HepG2 (cell line): ENCODE measurements at regions not wholly inside any gene's neighbourhood (a gene's known extent, or its start where the extent isn't known, plus 50 kb on each side); places are given as distances from the start of the nearest gene placed in this dataset.

Experiments used
- ATAC-seq: fragments of 200-7000 bp; cut with Tn5 transposase; 3 replicates; pipeline ENCODE4 v1.9.1; 2020; ENCODE audit warnings: mild to moderate bottlenecking, moderate library complexity
- BruUV-seq: library from RNA; stranded (reverse); fragments of 400-500 nt; replicated peaks from 2 replicates; lab custom pipeline; 2021; lab: Mats Ljungman, UMichigan
- CTCF ChIA-PET: fragments of 300-600 bp; formaldehyde crosslinking; extraction: SDS; loops from one replicate; lab custom pipeline; 2021; ENCODE audit warnings: low total read pairs, inconsistent platforms, low intra/inter-chr PET ratio; lab: Yijun Ruan, JAX
- POLR2A ChIA-PET: fragments of 350-600 bp; sonication (Branson Sonifier 250); formaldehyde crosslinking; loops from one replicate; lab custom pipeline; 2020; ENCODE audit warnings: antibody characterized with exemption, inconsistent platforms; lab: Yijun Ruan, JAX
- DNase-seq: peaks from one replicate; pipeline ENCODE4 v3.0.0-alpha.2; 2015; ENCODE audit warnings: low spot score
- FAIRE-seq: peaks from 3 replicates; lab custom pipeline; 2011; peaks lifted over from hg19 to GRCh38; lab: Jason Lieb, UNC
- H2AFZ ChIP-seq: one replicate; pipeline ENCODE4 v1.6.1; 2011; ENCODE audit warnings: low read length, inconsistent platforms
- H3K27ac ChIP-seq: fragments of 300-600 bp; 3 replicates; pipeline ENCODE4 v1.8.0; 2011; ENCODE audit warnings: mixed run types, mild to moderate bottlenecking, mixed read lengths, low read length, inconsistent platforms; ENCODE audit not compliant: insufficient read depth; ENCODE audit errors: extremely low read length
- H3K27me3 ChIP-seq, 2 experiments: fragments of 200-600 bp in 1 of 2; 2 replicates in 1 of 2; 3 replicates in 1 of 2; pipeline versions ENCODE4 v1.6.0 to v1.8.0; 2011; ENCODE audit warnings: low read length in 2 of 2, mild to moderate bottlenecking in 2 of 2, moderate library complexity in 2 of 2, inconsistent platforms in 1 of 2; ENCODE audit not compliant: insufficient read depth in 2 of 2, control insufficient read depth in 1 of 2
- H3K36me3 ChIP-seq, 2 experiments: fragments of 200-600 bp in 1 of 2; replicated peaks in 1 of 2; 2 replicates in 1 of 2; 3 replicates in 1 of 2; pipeline versions ENCODE4 v1.5.1 to v1.8.0; 2011; ENCODE audit warnings: low read length in 2 of 2, inconsistent platforms in 1 of 2; ENCODE audit not compliant: insufficient read depth in 2 of 2, control insufficient read depth in 1 of 2
- H3K4me1 ChIP-seq: 2 replicates; pipeline ENCODE4 v1.5.1; 2012; ENCODE audit warnings: low read length, inconsistent platforms; ENCODE audit not compliant: insufficient read depth
- H3K4me2 ChIP-seq: 2 replicates; pipeline ENCODE4 v1.6.0; 2011; ENCODE audit warnings: low read depth, low read length, inconsistent platforms
- H3K4me3 ChIP-seq, 3 experiments: fragments of 200-600 bp in 1 of 3; sonication (generic), shearing (Covaris generic) in 1 of 3; replicated peaks in 1 of 3; 2 replicates each; pipeline ENCODE4 v1.5.1; 2011 to 2016; ENCODE audit warnings: low read length in 3 of 3, inconsistent platforms in 2 of 3, low read depth in 2 of 3, mild to moderate bottlenecking in 2 of 3, control low read depth in 1 of 3, mixed read lengths in 1 of 3; ENCODE audit not compliant: insufficient read depth in 1 of 3
- H3K79me2 ChIP-seq: one replicate; pipeline ENCODE4 v1.6.1; 2011; ENCODE audit warnings: low read length, inconsistent platforms; ENCODE audit not compliant: insufficient read depth
- H3K9ac ChIP-seq: 2 replicates; pipeline ENCODE4 v1.6.0; 2011; ENCODE audit warnings: mild to moderate bottlenecking, low read depth, low read length, inconsistent platforms; ENCODE audit not compliant: insufficient read depth
- H3K9me3 ChIP-seq: 2 replicates; pipeline ENCODE4 v1.5.1; 2012; ENCODE audit warnings: mild to moderate bottlenecking, low read length
- H4K20me1 ChIP-seq: 2 replicates; pipeline ENCODE4 v1.6.0; 2011; ENCODE audit warnings: inconsistent platforms, mild to moderate bottlenecking, low read length, moderate library complexity; ENCODE audit not compliant: insufficient read depth
- GLI4 ChIP-seq: sonication (generic); formaldehyde crosslinking; IDR thresholded peaks from 2 replicates; pipeline ENCODE4 v1.5.1; 2020; ENCODE audit warnings: missing genetic modification reagents, mild to moderate bottlenecking, moderate library complexity, borderline replicate concordance
- HHEX ChIP-seq: IDR thresholded peaks from 2 replicates; pipeline ENCODE4 v1.6.1; 2016; ENCODE audit warnings: control low read depth
- HNF4A ChIP-seq: sonication (generic); formaldehyde crosslinking; IDR thresholded peaks from 2 replicates; pipeline ENCODE4 v1.4.0; 2020; ENCODE audit warnings: missing genetic modification reagents
- PHB2 ChIP-seq: fragments of 450-650 bp; IDR thresholded peaks from 2 replicates; pipeline ENCODE4 v1.6.1; 2018; ENCODE audit not compliant: partially characterized antibody
- SP140L ChIP-seq: sonication (generic); formaldehyde crosslinking; IDR thresholded peaks from 2 replicates; pipeline ENCODE4 v1.4.0; 2020; ENCODE audit warnings: missing genetic modification reagents, borderline replicate concordance
- ZFP36L2 ChIP-seq: sonication (generic); formaldehyde crosslinking; IDR thresholded peaks from 2 replicates; pipeline ENCODE4 v1.4.0; 2020; ENCODE audit warnings: missing genetic modification reagents
- ZFP82 ChIP-seq: sonication (generic); formaldehyde crosslinking; IDR thresholded peaks from 2 replicates; pipeline ENCODE4 v1.5.1; 2020; ENCODE audit warnings: mild to moderate bottlenecking, missing genetic modification reagents, borderline replicate concordance
- ZNF383 ChIP-seq: sonication (generic); formaldehyde crosslinking; IDR thresholded peaks from 2 replicates; pipeline ENCODE4 v1.4.0; 2020; ENCODE audit warnings: missing genetic modification reagents, mild to moderate bottlenecking, borderline replicate concordance
- ZNF530 ChIP-seq: sonication (generic); formaldehyde crosslinking; IDR thresholded peaks from 2 replicates; pipeline ENCODE4 v1.5.0; 2020; ENCODE audit warnings: low read depth, mild to moderate bottlenecking, missing genetic modification reagents
- ZNF563 ChIP-seq: sonication (generic); formaldehyde crosslinking; IDR thresholded peaks from 2 replicates; pipeline ENCODE4 v1.8.0; 2022; ENCODE audit warnings: mild to moderate bottlenecking, moderate library complexity, missing genetic modification reagents
- ZNF644 ChIP-seq: IDR thresholded peaks from 2 replicates; pipeline ENCODE4 v1.6.1; 2016; ENCODE audit warnings: low read depth
- ZNF749 ChIP-seq: sonication (generic); formaldehyde crosslinking; IDR thresholded peaks from 2 replicates; pipeline ENCODE4 v1.8.0; 2022; ENCODE audit warnings: mild to moderate bottlenecking, missing genetic modification reagents, moderate library complexity, borderline replicate concordance
- ZNF879 ChIP-seq: sonication (generic); formaldehyde crosslinking; IDR thresholded peaks from 2 replicates; pipeline ENCODE4 v1.8.1; 2023; ENCODE audit warnings: missing genetic modification reagents
- WGBS: methylation state at CpG from one replicate; pipeline ENCODE4 v1.1.6; 2017; ENCODE audit warnings: low lambda C conversion rate; 5-methylcytosine and 5-hydroxymethylcytosine counted together
- in situ Hi-C: cut with HindIII; loops from 2 replicates; pipeline ENCODE4 v1.10.0; 2017; ENCODE audit warnings: low pct_unique_long_range_greater_than_20kb; ENCODE audit not compliant: extremely low pct_ligation_motif_present
- intact Hi-C: fragments of 100-400 bp; cut with micrococcal nuclease; formaldehyde crosslinking; loops from one replicate; pipeline ENCODE4 v1.10.0; 2022; ENCODE audit not compliant: unreplicated experiment
- TF ChIP-seq, protein P1 (sequence below): IDR thresholded peaks from 2 replicates; pipeline ENCODE4 v1.6.1; 2016; ENCODE audit warnings: missing compliant biosample characterization, missing genetic modification reagents, borderline replicate concordance
- TF ChIP-seq, protein P2 (sequence below): sonication (generic); formaldehyde crosslinking; IDR thresholded peaks from 2 replicates; pipeline ENCODE4 v1.5.0; 2020; ENCODE audit warnings: missing genetic modification reagents
- TF ChIP-seq, protein P3 (sequence below), 2 experiments: sonication (generic) in 1 of 2; formaldehyde crosslinking in 1 of 2; IDR thresholded peaks; 2 replicates each; pipeline versions ENCODE4 v1.6.1 to v1.9.0; 2014 to 2022; ENCODE audit warnings: antibody characterized with exemption in 1 of 2, borderline replicate concordance in 1 of 2, inconsistent platforms in 1 of 2, low read depth in 1 of 2, missing genetic modification reagents in 1 of 2

DNA sequence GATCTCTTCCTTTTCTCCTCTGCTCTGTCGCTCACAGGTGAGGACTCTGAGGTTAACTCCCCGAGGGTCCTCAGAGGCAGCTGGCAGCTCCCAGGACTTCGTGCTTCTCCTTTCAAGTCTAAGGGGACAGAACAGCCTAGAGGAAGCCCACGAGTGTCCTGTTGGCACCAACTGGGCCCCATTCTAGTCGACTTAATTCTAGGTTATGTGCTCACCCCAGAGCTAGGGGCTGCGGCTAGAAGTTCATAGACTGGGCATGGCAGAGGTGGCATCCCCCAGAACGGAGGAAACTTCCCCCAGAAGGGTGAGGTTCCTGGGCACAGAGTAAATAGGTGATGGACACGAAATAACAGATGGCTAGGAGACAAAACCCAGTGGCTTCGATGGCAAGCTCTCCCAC lies 259.4 kb downstream of the TEX36 start (continued):
- TF ChIP-seq, protein P1, sequence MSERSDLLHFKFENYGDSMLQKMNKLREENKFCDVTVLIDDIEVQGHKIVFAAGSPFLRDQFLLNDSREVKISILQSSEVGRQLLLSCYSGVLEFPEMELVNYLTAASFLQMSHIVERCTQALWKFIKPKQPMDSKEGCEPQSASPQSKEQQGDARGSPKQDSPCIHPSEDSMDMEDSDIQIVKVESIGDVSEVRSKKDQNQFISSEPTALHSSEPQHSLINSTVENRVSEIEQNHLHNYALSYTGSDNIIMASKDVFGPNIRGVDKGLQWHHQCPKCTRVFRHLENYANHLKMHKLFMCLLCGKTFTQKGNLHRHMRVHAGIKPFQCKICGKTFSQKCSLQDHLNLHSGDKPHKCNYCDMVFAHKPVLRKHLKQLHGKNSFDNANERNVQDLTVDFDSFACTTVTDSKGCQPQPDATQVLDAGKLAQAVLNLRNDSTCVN (CRISPR knock-in tag): no peak
- TF ChIP-seq GLI4 (CRISPR knock-in tag): no peak
- TF ChIP-seq ZNF563 (CRISPR knock-in tag): no peak
- TF ChIP-seq, protein P2, sequence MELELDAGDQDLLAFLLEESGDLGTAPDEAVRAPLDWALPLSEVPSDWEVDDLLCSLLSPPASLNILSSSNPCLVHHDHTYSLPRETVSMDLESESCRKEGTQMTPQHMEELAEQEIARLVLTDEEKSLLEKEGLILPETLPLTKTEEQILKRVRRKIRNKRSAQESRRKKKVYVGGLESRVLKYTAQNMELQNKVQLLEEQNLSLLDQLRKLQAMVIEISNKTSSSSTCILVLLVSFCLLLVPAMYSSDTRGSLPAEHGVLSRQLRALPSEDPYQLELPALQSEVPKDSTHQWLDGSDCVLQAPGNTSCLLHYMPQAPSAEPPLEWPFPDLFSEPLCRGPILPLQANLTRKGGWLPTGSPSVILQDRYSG: no peak
- TF ChIP-seq HHEX (CRISPR knock-in tag): no peak

DNA sequence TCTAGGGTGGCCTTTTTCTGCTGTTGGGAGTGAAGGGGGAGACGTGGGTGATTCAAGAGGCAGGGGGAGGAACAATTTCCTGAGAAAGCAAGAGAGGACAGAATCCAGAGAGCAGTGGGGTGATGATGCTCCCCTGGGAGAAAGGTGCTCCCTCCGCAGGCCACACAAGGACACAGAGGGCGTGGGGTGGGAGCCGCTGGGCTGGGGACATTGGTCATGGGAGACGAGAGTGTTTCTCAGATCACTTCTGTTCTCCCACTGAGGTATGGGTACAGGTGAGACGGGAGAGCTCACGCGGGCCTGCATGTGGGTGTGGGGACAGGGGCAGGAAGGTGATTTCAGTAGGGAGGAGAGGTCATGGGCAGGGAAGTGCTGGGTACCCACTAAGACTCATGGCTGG lies 259.5 kb upstream of the CTBP2 start:
- BruUV-seq: no TSS peak
- FAIRE-seq: no peak
- TF ChIP-seq HNF4A (CRISPR knock-in tag) (no peak), ZNF879 (CRISPR knock-in tag) (no peak), ZNF383 (CRISPR knock-in tag) (no peak), SP140L (no peak), ZNF749 (CRISPR knock-in tag) (no peak), ZFP36L2 (CRISPR knock-in tag) (no peak), ZFP82 (CRISPR knock-in tag) (no peak), ZNF644 (no peak), PHB2 (no peak), ZNF530 (no peak)
- TF ChIP-seq, protein P3, sequence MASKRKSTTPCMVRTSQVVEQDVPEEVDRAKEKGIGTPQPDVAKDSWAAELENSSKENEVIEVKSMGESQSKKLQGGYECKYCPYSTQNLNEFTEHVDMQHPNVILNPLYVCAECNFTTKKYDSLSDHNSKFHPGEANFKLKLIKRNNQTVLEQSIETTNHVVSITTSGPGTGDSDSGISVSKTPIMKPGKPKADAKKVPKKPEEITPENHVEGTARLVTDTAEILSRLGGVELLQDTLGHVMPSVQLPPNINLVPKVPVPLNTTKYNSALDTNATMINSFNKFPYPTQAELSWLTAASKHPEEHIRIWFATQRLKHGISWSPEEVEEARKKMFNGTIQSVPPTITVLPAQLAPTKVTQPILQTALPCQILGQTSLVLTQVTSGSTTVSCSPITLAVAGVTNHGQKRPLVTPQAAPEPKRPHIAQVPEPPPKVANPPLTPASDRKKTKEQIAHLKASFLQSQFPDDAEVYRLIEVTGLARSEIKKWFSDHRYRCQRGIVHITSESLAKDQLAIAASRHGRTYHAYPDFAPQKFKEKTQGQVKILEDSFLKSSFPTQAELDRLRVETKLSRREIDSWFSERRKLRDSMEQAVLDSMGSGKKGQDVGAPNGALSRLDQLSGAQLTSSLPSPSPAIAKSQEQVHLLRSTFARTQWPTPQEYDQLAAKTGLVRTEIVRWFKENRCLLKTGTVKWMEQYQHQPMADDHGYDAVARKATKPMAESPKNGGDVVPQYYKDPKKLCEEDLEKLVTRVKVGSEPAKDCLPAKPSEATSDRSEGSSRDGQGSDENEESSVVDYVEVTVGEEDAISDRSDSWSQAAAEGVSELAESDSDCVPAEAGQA (IDR thresholded peaks at IDR 0.05; ENCODE audit: low read depth): no peak
- TF ChIP-seq, protein P3 (CRISPR knock-in tag; IDR thresholded peaks at IDR 0.05; ENCODE audit: borderline replicate concordance): no peak

More for the DNA sequence above, 259.5 kb upstream of the CTBP2 start:
- Histone ChIP-seq H3K27me3 (peaks cover 3 to 27% of the 10 kb centered on the region in 2 experiments; a peak in 2 of 5 replicates), H3K9me3 (no peaks in the 10 kb centered on the region), H3K79me2 (no peaks in the 10 kb centered on the region), H4K20me1 (no peaks in the 10 kb centered on the region), H3K9ac (no peak overlapping the region), H3K4me3 (no peak overlapping the region), H3K4me1 (no peaks in the 10 kb centered on the region), H3K4me2 (no peak overlapping the region), H3K36me3 (no peaks in the 10 kb centered on the region), H2AFZ (no peak overlapping the region), H3K27ac (no peak overlapping the region)
- 43% methylated on average over 8 of the region's 8 CpGs for WGBS
- ATAC-seq: no peak
- ChIA-PET POLR2A (no interaction called here), CTCF (no interaction called here)
- intact Hi-C loops: no loop called here
- in situ Hi-C loops: no loop called here
- no peak for DNase-seq
